ENCODE measurements at regions not wholly inside any gene's neighbourhood (a gene's known extent, or its start where the extent isn't known, plus 50 kb on each side); places are given as distances from the start of the nearest gene placed in this dataset.

DNA sequence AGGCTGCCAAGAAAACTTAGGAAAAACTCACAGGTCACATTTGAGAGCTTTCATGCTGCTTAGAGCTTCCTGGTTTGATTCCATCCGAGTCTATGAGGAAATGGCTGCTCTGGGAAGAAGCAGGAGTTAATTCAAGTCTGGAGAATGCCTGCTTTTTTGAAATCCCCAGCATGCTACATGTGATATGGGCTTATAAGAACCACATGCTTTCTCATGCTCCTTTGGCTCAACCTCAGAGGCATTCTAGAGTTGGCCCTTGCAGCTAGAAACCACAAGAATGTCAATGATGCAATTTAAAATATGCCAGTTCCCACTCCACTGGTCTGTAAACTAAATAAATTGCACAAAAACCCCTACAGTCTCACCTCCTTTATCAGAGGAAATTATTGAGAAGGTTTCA, 142.9 kb upstream of the OLIG3 start:
- no peaks in the 10 kb centered on the region for H3K23me2 ChIP-seq (ENCODE audit: low read depth, low read length)
- H4K5ac ChIP-seq (ENCODE audit: insufficient read length, low read depth, low read length) = no peak overlapping the region
- H4K20me1 ChIP-seq (replicated peaks in 1 of 2; ENCODE audit: control insufficient read depth in 1 of 2, insufficient read depth in 2 of 2, low read length in 2 of 2) = no peaks in the 10 kb centered on the region
- H2AK5ac ChIP-seq (ENCODE audit: low read depth, low read length) = no peak overlapping the region
- no peak for FAIRE-seq
- no peaks in the 10 kb centered on the region for H3K27me3 ChIP-seq (replicated peaks in 1 of 4; ENCODE audit: control insufficient read depth in 3 of 4, extremely low read depth in 1 of 4, insufficient read depth in 3 of 4, low read length in 3 of 4)
- ChIA-PET CTCF (ENCODE audit: partially characterized antibody) (interaction anchor here (1.1 to 1.4 kb wide), 4 partner anchors 11 to 323 kb away, joined by 3 to 5 read pairs (median 4); no protein-coding TSS in a partner anchor), POLR2A (ENCODE audit: partially characterized antibody) (no interaction called here)
- no peak overlapping the region for H3K18ac ChIP-seq (ENCODE audit: extremely low read depth, low read length)
- H3K36me3 ChIP-seq (ENCODE audit: control insufficient read depth in 2 of 4, insufficient read depth in 4 of 4, low read length in 3 of 4) = no peaks in the 10 kb centered on the region
- H3K79me2 ChIP-seq (ENCODE audit: control insufficient read depth in 1 of 2, insufficient read depth in 2 of 2, low read length in 2 of 2) = no peaks in the 10 kb centered on the region
- no peak overlapping the region for H3K23ac ChIP-seq (ENCODE audit: insufficient read length)
- H4K8ac ChIP-seq (ENCODE audit: extremely low read depth, insufficient read depth, low read length) = no peak overlapping the region
- no peak overlapping the region for H2BK5ac ChIP-seq (ENCODE audit: low read depth, low read length)
- H3K4me3 ChIP-seq (ENCODE audit: extremely low read depth in 1 of 4, insufficient read depth in 2 of 4, low read depth in 3 of 4, low read length in 4 of 4) = no peak overlapping the region
- no peak overlapping the region for H3K56ac ChIP-seq (replicated peaks; ENCODE audit: insufficient read length, low read depth, low read length)
- no peaks in the 10 kb centered on the region for H3K9me3 ChIP-seq (ENCODE audit: insufficient read depth in 2 of 2, low read depth in 1 of 2, low read length in 1 of 2)
- no peaks in the 10 kb centered on the region for H3K4me1 ChIP-seq (replicated peaks in 1 of 4; ENCODE audit: control insufficient read depth in 3 of 4, insufficient read depth in 4 of 4, low read length in 3 of 4)
- 96% methylated on average over 1 of the region's 1 CpG; no CpG with 5 or more reads in 1 of the 2 experiments for WGBS, 2 experiments (ENCODE audit: extremely low coverage in 1 of 2, insufficient coverage in 1 of 2, insufficient read length in 1 of 2, insufficient replicate concordance in 2 of 2, low coverage in 1 of 2, low lambda C conversion rate in 2 of 2, missing lambda C conversion rate in 1 of 2)
- H4K91ac ChIP-seq (replicated peaks; ENCODE audit: insufficient read length, low read length) = no peak overlapping the region
- H2BK12ac ChIP-seq (ENCODE audit: low read depth, low read length) = no peak overlapping the region
- H3K14ac ChIP-seq (ENCODE audit: insufficient read length) = no peak overlapping the region
- no peak overlapping the region for H3K4me2 ChIP-seq (ENCODE audit: insufficient read depth in 1 of 2, low read depth in 2 of 2, low read length in 2 of 2)
- H2BK15ac ChIP-seq (ENCODE audit: low read length) = no peak overlapping the region
- no peak overlapping the region for H2AFZ ChIP-seq (ENCODE audit: low read length)
- no peaks in the 10 kb centered on the region for H3K79me1 ChIP-seq (ENCODE audit: low read depth, low read length)
- H2BK120ac ChIP-seq (replicated peaks; ENCODE audit: low read depth, low read length) = no peak overlapping the region
- no peak overlapping the region for H3K27ac ChIP-seq (ENCODE audit: low read depth, low read length)
- H3K9ac ChIP-seq (replicated peaks in 1 of 4; ENCODE audit: extremely low read depth in 1 of 4, low read depth in 3 of 4, low read length in 3 of 4) = no peak overlapping the region
- H3K4ac ChIP-seq (replicated peaks; ENCODE audit: insufficient read length, low read depth, low read length) = no peak overlapping the region
- H2BK20ac ChIP-seq (ENCODE audit: low read length) = no peak overlapping the region
- no peak for DNase-seq (ENCODE audit: low read depth in 1 of 2, low spot score in 2 of 2)
- TF ChIP-seq SP1 (IDR thresholded peaks at IDR 0.05; ENCODE audit: low read depth, low read length) (no peak), YY1 (IDR thresholded peaks at IDR 0.05; ENCODE audit: low read depth, low read length) (no peak), EGR1 (IDR thresholded peaks at IDR 0.05; ENCODE audit: borderline replicate concordance, low read depth, low read length) (no peak), KDM5A (IDR thresholded peaks at IDR 0.05; ENCODE audit: low read length) (no peak), TEAD4 (IDR thresholded peaks at IDR 0.05; ENCODE audit: low read depth, low read length) (no peak), JUN (IDR thresholded peaks at IDR 0.05; ENCODE audit: low read depth, low read length) (no peak), MAFK (IDR thresholded peaks at IDR 0.05; ENCODE audit: low read depth, low read length) (no peak), GABPA (IDR thresholded peaks at IDR 0.05; ENCODE audit: borderline replicate concordance, insufficient read depth, low read length) (no peak), CEBPB (IDR thresholded peaks at IDR 0.05; ENCODE audit: low read depth, low read length) (no peak), SIN3A (conservative IDR thresholded peaks at IDR 0.05 in 1 of 2, IDR thresholded peaks at IDR 0.05 in 1 of 2; ENCODE audit: low read depth in 1 of 2, low read length in 2 of 2) (no peak), TCF12 (IDR thresholded peaks at IDR 0.05; ENCODE audit: low read depth, low read length) (no peak), HDAC6 (IDR thresholded peaks at IDR 0.05; ENCODE audit: low read depth, low read length) (no peak), CHD2 (IDR thresholded peaks at IDR 0.05; ENCODE audit: low read length) (no peak), POU5F1 (IDR thresholded peaks at IDR 0.05; ENCODE audit: low read depth, low read length) (no peak)
- TF ChIP-seq, protein P1, sequence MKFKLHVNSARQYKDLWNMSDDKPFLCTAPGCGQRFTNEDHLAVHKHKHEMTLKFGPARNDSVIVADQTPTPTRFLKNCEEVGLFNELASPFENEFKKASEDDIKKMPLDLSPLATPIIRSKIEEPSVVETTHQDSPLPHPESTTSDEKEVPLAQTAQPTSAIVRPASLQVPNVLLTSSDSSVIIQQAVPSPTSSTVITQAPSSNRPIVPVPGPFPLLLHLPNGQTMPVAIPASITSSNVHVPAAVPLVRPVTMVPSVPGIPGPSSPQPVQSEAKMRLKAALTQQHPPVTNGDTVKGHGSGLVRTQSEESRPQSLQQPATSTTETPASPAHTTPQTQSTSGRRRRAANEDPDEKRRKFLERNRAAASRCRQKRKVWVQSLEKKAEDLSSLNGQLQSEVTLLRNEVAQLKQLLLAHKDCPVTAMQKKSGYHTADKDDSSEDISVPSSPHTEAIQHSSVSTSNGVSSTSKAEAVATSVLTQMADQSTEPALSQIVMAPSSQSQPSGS (IDR thresholded peaks at IDR 0.05; ENCODE audit: low read length) = no peak

Measured in H1 (cell line).